HepG2 (cell line): ENCODE measurements at regions not wholly inside any gene's neighbourhood (a gene's known extent, or its start where the extent isn't known, plus 50 kb on each side); places are given as distances from the start of the nearest gene placed in this dataset.
A peak's percentile ranks its signal among the peaks of the same experiment; 100 is the strongest.

Experiments used
- ATAC-seq: fragments of 200-7000 bp; cut with Tn5 transposase; 3 replicates; pipeline ENCODE4 v1.9.1; 2020; ENCODE audit warnings: mild to moderate bottlenecking, moderate library complexity
- BruUV-seq: library from RNA; stranded (reverse); fragments of 400-500 nt; replicated peaks from 2 replicates; lab custom pipeline; 2021; lab: Mats Ljungman, UMichigan
- CTCF ChIA-PET: fragments of 300-600 bp; formaldehyde crosslinking; extraction: SDS; loops from one replicate; lab custom pipeline; 2021; ENCODE audit warnings: low total read pairs, inconsistent platforms, low intra/inter-chr PET ratio; lab: Yijun Ruan, JAX
- POLR2A ChIA-PET: fragments of 350-600 bp; sonication (Branson Sonifier 250); formaldehyde crosslinking; loops from one replicate; lab custom pipeline; 2020; ENCODE audit warnings: antibody characterized with exemption, inconsistent platforms; lab: Yijun Ruan, JAX
- DNase-seq: peaks from one replicate; pipeline ENCODE4 v3.0.0-alpha.2; 2015; ENCODE audit warnings: low spot score
- FAIRE-seq: peaks from 3 replicates; lab custom pipeline; 2011; peaks lifted over from hg19 to GRCh38; lab: Jason Lieb, UNC
- H2AFZ ChIP-seq: one replicate; pipeline ENCODE4 v1.6.1; 2011; ENCODE audit warnings: low read length, inconsistent platforms
- H3K27ac ChIP-seq: fragments of 300-600 bp; 3 replicates; pipeline ENCODE4 v1.8.0; 2011; ENCODE audit warnings: mixed run types, mild to moderate bottlenecking, mixed read lengths, low read length, inconsistent platforms; ENCODE audit not compliant: insufficient read depth; ENCODE audit errors: extremely low read length
- H3K27me3 ChIP-seq, 2 experiments: fragments of 200-600 bp in 1 of 2; 2 replicates in 1 of 2; 3 replicates in 1 of 2; pipeline versions ENCODE4 v1.6.0 to v1.8.0; 2011; ENCODE audit warnings: low read length in 2 of 2, mild to moderate bottlenecking in 2 of 2, moderate library complexity in 2 of 2, inconsistent platforms in 1 of 2; ENCODE audit not compliant: insufficient read depth in 2 of 2, control insufficient read depth in 1 of 2
- H3K36me3 ChIP-seq, 2 experiments: fragments of 200-600 bp in 1 of 2; replicated peaks in 1 of 2; 2 replicates in 1 of 2; 3 replicates in 1 of 2; pipeline versions ENCODE4 v1.5.1 to v1.8.0; 2011; ENCODE audit warnings: low read length in 2 of 2, inconsistent platforms in 1 of 2; ENCODE audit not compliant: insufficient read depth in 2 of 2, control insufficient read depth in 1 of 2
- H3K4me1 ChIP-seq: 2 replicates; pipeline ENCODE4 v1.5.1; 2012; ENCODE audit warnings: low read length, inconsistent platforms; ENCODE audit not compliant: insufficient read depth
- H3K4me2 ChIP-seq: 2 replicates; pipeline ENCODE4 v1.6.0; 2011; ENCODE audit warnings: low read depth, low read length, inconsistent platforms
- H3K4me3 ChIP-seq, 3 experiments: fragments of 200-600 bp in 1 of 3; sonication (generic), shearing (Covaris generic) in 1 of 3; replicated peaks in 1 of 3; 2 replicates each; pipeline ENCODE4 v1.5.1; 2011 to 2016; ENCODE audit warnings: low read length in 3 of 3, inconsistent platforms in 2 of 3, low read depth in 2 of 3, mild to moderate bottlenecking in 2 of 3, control low read depth in 1 of 3, mixed read lengths in 1 of 3; ENCODE audit not compliant: insufficient read depth in 1 of 3
- H3K79me2 ChIP-seq: one replicate; pipeline ENCODE4 v1.6.1; 2011; ENCODE audit warnings: low read length, inconsistent platforms; ENCODE audit not compliant: insufficient read depth
- H3K9ac ChIP-seq: 2 replicates; pipeline ENCODE4 v1.6.0; 2011; ENCODE audit warnings: mild to moderate bottlenecking, low read depth, low read length, inconsistent platforms; ENCODE audit not compliant: insufficient read depth
- H3K9me3 ChIP-seq: 2 replicates; pipeline ENCODE4 v1.5.1; 2012; ENCODE audit warnings: mild to moderate bottlenecking, low read length
- H4K20me1 ChIP-seq: 2 replicates; pipeline ENCODE4 v1.6.0; 2011; ENCODE audit warnings: inconsistent platforms, mild to moderate bottlenecking, low read length, moderate library complexity; ENCODE audit not compliant: insufficient read depth
- GABPA ChIP-seq, 2 experiments: IDR thresholded peaks; 2 replicates each; pipeline ENCODE4 v1.6.1; 2011 to 2016; ENCODE audit warnings: low read depth in 2 of 2, low read length in 1 of 2, missing biosample characterization in 1 of 2, missing genetic modification characterization in 1 of 2
- MEIS2 ChIP-seq: sonication (generic); formaldehyde crosslinking; IDR thresholded peaks from 2 replicates; pipeline ENCODE4 v1.9.0; 2021; ENCODE audit warnings: mild to moderate bottlenecking, missing genetic modification reagents
- NFYB ChIP-seq: sonication (generic); formaldehyde crosslinking; IDR thresholded peaks from 2 replicates; pipeline ENCODE4 v1.4.0; 2020; ENCODE audit warnings: missing genetic modification reagents
- ZNF629 ChIP-seq: sonication (generic); formaldehyde crosslinking; conservative IDR thresholded peaks from 2 replicates; pipeline ENCODE4 v1.5.0; 2020; ENCODE audit warnings: missing genetic modification reagents
- in situ Hi-C: cut with HindIII; loops from 2 replicates; pipeline ENCODE4 v1.10.0; 2017; ENCODE audit warnings: low pct_unique_long_range_greater_than_20kb; ENCODE audit not compliant: extremely low pct_ligation_motif_present
- intact Hi-C: fragments of 100-400 bp; cut with micrococcal nuclease; formaldehyde crosslinking; loops from one replicate; pipeline ENCODE4 v1.10.0; 2022; ENCODE audit not compliant: unreplicated experiment
- TF ChIP-seq, protein P1 (sequence below): sonication (generic); formaldehyde crosslinking; IDR thresholded peaks from 2 replicates; pipeline ENCODE4 v1.4.0; 2020; ENCODE audit warnings: missing genetic modification reagents, borderline replicate concordance

DNA sequence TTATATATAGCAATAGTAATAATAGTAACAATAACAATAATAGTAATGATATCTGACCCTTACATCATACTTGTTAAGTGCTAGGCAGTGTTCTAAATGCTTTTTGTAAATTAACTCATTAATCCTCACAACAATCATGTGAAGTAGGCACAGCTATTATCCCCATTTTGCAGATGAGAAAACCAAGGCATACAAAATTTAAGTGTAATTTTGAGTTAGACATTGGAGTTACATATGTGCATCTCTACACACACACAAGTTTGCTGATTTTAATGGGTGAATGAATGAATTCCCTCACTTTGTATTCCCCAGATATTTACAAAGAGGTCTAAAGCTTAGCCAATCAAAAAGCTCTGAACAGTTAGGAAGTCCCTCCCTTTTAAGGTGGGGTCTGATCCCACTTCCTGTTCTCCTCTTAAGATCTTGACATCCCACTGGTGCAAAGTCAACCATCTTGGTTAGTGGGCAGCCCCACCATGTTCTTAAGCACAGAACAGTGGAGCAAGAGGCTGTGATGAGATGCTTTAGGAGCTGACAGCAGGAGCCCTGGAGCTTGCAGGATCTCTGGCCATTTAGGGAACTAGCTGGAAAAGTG lies 85.3 kb upstream of the FOXP4 start:
- Histone ChIP-seq H3K9me3 (no peaks in the 10 kb centered on the region), H4K20me1 (no peaks in the 10 kb centered on the region), H2AFZ (no peak overlapping the region), H3K4me1 (peaks cover 82% of the 10 kb centered on the region), H3K4me3 (no peak overlapping the region), H3K27me3 (peaks cover 0 to 8% of the 10 kb centered on the region in 2 experiments; a peak in 4 of 5 replicates), H3K27ac (no peak overlapping the region), H3K9ac (no peak overlapping the region), H3K4me2 (no peak overlapping the region), H3K36me3 (no peaks in the 10 kb centered on the region), H3K79me2 (no peaks in the 10 kb centered on the region)
- intact Hi-C loops (no loop called here), in situ Hi-C loops (loop anchor here (5.0 kb wide), 2 partner anchors 131 to 221 kb away; no protein-coding TSS in a partner anchor)
- FAIRE-seq = no peak
- BruUV-seq = no TSS peak
- no peak for DNase-seq
- POLR2A ChIA-PET = interaction anchor here (1.4 to 2.3 kb wide), 3 partner anchors 59 to 118 kb away, joined by 3 to 12 read pairs (median 11); no protein-coding TSS in a partner anchor
- CTCF ChIA-PET = interaction anchor here (4.8 kb wide), 1 partner anchor 131 kb away, joined by 66 read pairs; no protein-coding TSS in a partner anchor
- TF ChIP-seq MEIS2 (CRISPR knock-in tag) = no peak
- TF ChIP-seq ZNF629 (CRISPR knock-in tag) = peak; percentile 84
- no peak for TF ChIP-seq GABPA (IDR thresholded peaks at IDR 0.05; ENCODE audit: low read depth, low read length)
- peak; percentile 70 for TF ChIP-seq GABPA (CRISPR knock-in tag; IDR thresholded peaks at IDR 0.05; ENCODE audit: low read depth)
- TF ChIP-seq NFYB = peak; percentile 47; the same call in 1 of the 2 replicates
- TF ChIP-seq, protein P1, sequence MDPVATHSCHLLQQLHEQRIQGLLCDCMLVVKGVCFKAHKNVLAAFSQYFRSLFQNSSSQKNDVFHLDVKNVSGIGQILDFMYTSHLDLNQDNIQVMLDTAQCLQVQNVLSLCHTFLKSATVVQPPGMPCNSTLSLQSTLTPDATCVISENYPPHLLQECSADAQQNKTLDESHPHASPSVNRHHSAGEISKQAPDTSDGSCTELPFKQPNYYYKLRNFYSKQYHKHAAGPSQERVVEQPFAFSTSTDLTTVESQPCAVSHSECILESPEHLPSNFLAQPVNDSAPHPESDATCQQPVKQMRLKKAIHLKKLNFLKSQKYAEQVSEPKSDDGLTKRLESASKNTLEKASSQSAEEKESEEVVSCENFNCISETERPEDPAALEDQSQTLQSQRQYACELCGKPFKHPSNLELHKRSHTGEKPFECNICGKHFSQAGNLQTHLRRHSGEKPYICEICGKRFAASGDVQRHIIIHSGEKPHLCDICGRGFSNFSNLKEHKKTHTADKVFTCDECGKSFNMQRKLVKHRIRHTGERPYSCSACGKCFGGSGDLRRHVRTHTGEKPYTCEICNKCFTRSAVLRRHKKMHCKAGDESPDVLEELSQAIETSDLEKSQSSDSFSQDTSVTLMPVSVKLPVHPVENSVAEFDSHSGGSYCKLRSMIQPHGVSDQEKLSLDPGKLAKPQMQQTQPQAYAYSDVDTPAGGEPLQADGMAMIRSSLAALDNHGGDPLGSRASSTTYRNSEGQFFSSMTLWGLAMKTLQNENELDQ (CRISPR knock-in tag) = no peak
- ATAC-seq = no peak
